Adrenal gland (tissue), 9 donors: ENCODE measurements at regions not wholly inside any gene's neighbourhood (a gene's known extent, or its start where the extent isn't known, plus 50 kb on each side); places are given as distances from the start of the nearest gene placed in this dataset.

Experiments
- DNase-seq, 7 donors: peaks; one replicate each; pipeline ENCODE4 v3.0.0-alpha.2; 2019 to 2020
- H3K27ac ChIP-seq, 5 donors: fragments of 200-600 bp; sonication (generic) in 4 of 5; 1 replicate in 3 of 5; 2 replicates in 2 of 5; pipeline versions ENCODE4 v1.5.1 to v1.8.0; 2016 to 2020; ENCODE audit warnings: mild to moderate bottlenecking in 1 of 5
- H3K27me3 ChIP-seq: fragments of 200-600 bp; 2 replicates; pipeline ENCODE4 v1.8.0; 2021
- H3K36me3 ChIP-seq, 2 donors: fragments of 200-600 bp; replicated peaks in 1 of 2; 1 replicate in 1 of 2; 2 replicates in 1 of 2; pipeline versions ENCODE4 v1.5.1 to v1.8.0; 2018 to 2022
- H3K4me1 ChIP-seq, 2 donors: fragments of 200-600 bp; replicated peaks in 1 of 2; 1 replicate in 1 of 2; 2 replicates in 1 of 2; pipeline versions ENCODE4 v1.5.1 to v1.8.0; 2018 to 2021
- H3K4me3 ChIP-seq, 4 donors: fragments of 200-600 bp; sonication (generic) in 3 of 4; one replicate each; pipeline ENCODE4 v1.5.1; 2016 to 2018
- H3K9me3 ChIP-seq, 3 donors: fragments of 200-600 bp; sonication (generic) in 1 of 3; replicated peaks in 1 of 3; 1 replicate in 2 of 3; 2 replicates in 1 of 3; pipeline versions ENCODE4 v1.5.1 to v1.8.0; 2016 to 2021
- CTCF ChIP-seq, 6 experiments: fragments of 450-650 bp in 4 of 6; fragments of 200-600 bp in 2 of 6; sonication (generic) in 1 of 6; IDR thresholded peaks; 1 replicate in 5 of 6; 2 replicates in 1 of 6; pipeline versions ENCODE4 v1.5.1 to v1.8.0; 2016 to 2021; ENCODE audit warnings: antibody characterized with exemption in 6 of 6, mild to moderate bottlenecking in 2 of 6, moderate library complexity in 1 of 6
- POLR2A ChIP-seq, 2 donors: fragments of 450-650 bp; IDR thresholded peaks; one replicate each; pipeline ENCODE4 v1.6.1; 2017; ENCODE audit warnings: antibody characterized with exemption in 2 of 2, mild to moderate bottlenecking in 2 of 2, moderate library complexity in 1 of 2
- WGBS, 4 donors: extraction: QIAGEN DNeasy Blood & Tissue Kit in 2 of 4; methylation state at CpG; one replicate each; pipeline versions ENCODE4 v1.1.5 to v1.1.7; 2013 to 2017; 5-methylcytosine and 5-hydroxymethylcytosine counted together
- intact Hi-C, 2 donors: fragments of 100-400 bp; cut with DNase I; formaldehyde crosslinking; loops; one replicate each; pipeline versions ENCODE4 v1.14.1 to v1.15.0; 2022 to 2023
- donor health status: healthy with polysubstance abuse.
- donor health status: Bipolar disorder and iron deficiency.
- donor health status: DM: yes; HTN: yes; CAD: no.
- donor health status: DM: no; HTN: no; CAD: no.
- donor health status: DM: no; HTN: no; CAD: no.

GRCh38 chr2:17051538-17051937 is 385.9 kb upstream of the CYRIA start:
- intact Hi-C loops, result no loop called here
- TF ChIP-seq CTCF (IDR thresholded peaks at IDR 0.05), result no peak
- TF ChIP-seq POLR2A (IDR thresholded peaks at IDR 0.05), result no peak
- no peaks in the 10 kb centered on the region for H3K36me3 ChIP-seq
- DNase-seq, result no peak
- no peaks in the 10 kb centered on the region for H3K27me3 ChIP-seq
- H3K4me3 ChIP-seq, result no peak overlapping the region
- no peak overlapping the region for H3K27ac ChIP-seq
- no peaks in the 10 kb centered on the region for H3K4me1 ChIP-seq
- no peaks in the 10 kb centered on the region for H3K9me3 ChIP-seq

- no peak overlapping the region for H3K27ac ChIP-seq
- H3K9me3 ChIP-seq, result no peaks in the 10 kb centered on the region
- no peaks in the 10 kb centered on the region for H3K27me3 ChIP-seq
- TF ChIP-seq POLR2A (IDR thresholded peaks at IDR 0.05) (no peak), CTCF (IDR thresholded peaks at IDR 0.05) (no peak)
- WGBS, 4 donors, result 15 to 39% (median 21%) methylated on average over 1 of the region's 1 CpG
- no peaks in the 10 kb centered on the region for H3K4me1 ChIP-seq
- H3K36me3 ChIP-seq, result no peaks in the 10 kb centered on the region
- DNase-seq, result no peak
- intact Hi-C loops, result no loop called here
- H3K4me3 ChIP-seq, result no peak overlapping the region
Measured at GRCh38 chr2:17043173-17043572, 377.5 kb upstream of the CYRIA start.

- no peaks in the 10 kb centered on the region for H3K27me3 ChIP-seq
- no peak for DNase-seq
- no peaks in the 10 kb centered on the region for H3K4me1 ChIP-seq
- intact Hi-C loops, result no loop called here
- no peaks in the 10 kb centered on the region for H3K9me3 ChIP-seq
- H3K4me3 ChIP-seq, result no peak overlapping the region
- WGBS, 4 donors, result 77 to 88% (median 84%) methylated on average over 5 of the region's 5 CpGs
- TF ChIP-seq CTCF (IDR thresholded peaks at IDR 0.05), result no peak
- TF ChIP-seq POLR2A (IDR thresholded peaks at IDR 0.05), result no peak
- H3K36me3 ChIP-seq, result no peaks in the 10 kb centered on the region
- no peak overlapping the region for H3K27ac ChIP-seq
Measured at GRCh38 chr2:17036361-17036760, 370.7 kb upstream of the CYRIA start.

GRCh38 chr2:17035010-17035409 is 369.4 kb upstream of the CYRIA start:
- H3K9me3 ChIP-seq, result no peaks in the 10 kb centered on the region
- no peaks in the 10 kb centered on the region for H3K27me3 ChIP-seq
- TF ChIP-seq CTCF (IDR thresholded peaks at IDR 0.05), result no peak
- TF ChIP-seq POLR2A (IDR thresholded peaks at IDR 0.05), result no peak
- WGBS, 4 donors, result 14 to 67% (median 38%) methylated on average over 1 of the region's 1 CpG
- H3K36me3 ChIP-seq, result no peaks in the 10 kb centered on the region
- no peaks in the 10 kb centered on the region for H3K4me1 ChIP-seq
- peak in 1 of 7 donors; percentile 22 for DNase-seq
- H3K4me3 ChIP-seq, result no peak overlapping the region
- no peak overlapping the region for H3K27ac ChIP-seq
- intact Hi-C loops, result no loop called here
